Lung microvascular endothelial cell (primary cell): ENCODE measurements at regions not wholly inside any gene's neighbourhood (a gene's known extent, or its start where the extent isn't known, plus 50 kb on each side); places are given as distances from the start of the nearest gene placed in this dataset.

Experiments
- DNase-seq, 2 donors: peaks; one replicate each; pipeline versions ENCODE4 v3.0.0 to v3.0.0-alpha.2; 2010; ENCODE audit warnings: low read depth in 2 of 2

- DNase-seq, result no peak
Observed at GRCh38 chr2:515441-516127, 161.6 kb downstream of the TMEM18 start.

DNA sequence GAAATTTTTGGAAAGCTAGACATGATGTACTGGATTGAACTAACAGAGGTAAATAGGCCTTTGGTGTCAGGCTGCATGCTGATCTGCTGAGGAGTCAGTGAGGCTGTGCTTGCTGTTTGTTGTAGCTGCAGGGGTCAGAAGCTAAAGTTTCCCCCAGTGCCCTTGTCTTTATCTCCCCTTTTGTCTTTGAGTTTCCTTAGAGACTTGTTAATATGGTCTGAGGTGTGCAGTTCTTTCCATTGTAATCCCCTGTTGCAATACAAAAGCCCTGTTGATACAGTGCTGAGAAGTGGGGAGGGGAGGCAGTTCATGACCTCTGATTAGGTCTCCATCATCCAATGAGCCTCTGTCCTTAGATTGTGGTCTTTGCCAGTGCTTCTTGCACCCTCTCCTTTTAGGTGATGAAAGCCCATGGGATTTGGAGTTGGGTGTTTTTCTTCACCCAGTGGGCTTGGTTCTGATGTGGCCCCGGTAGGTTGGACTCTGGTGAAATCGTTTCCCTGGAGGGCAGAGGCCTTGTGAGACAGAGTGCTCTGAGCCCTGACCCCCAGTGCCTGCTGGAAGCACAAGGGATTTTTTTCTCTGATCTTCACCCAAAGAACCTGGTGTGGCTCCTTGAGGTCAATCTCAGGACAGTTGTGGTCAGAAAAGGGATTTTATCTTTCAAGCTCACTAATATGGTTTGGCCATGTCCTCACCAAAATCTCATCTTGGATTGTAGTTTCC, 163.1 kb downstream of the TMEM18 start:
- no peak for DNase-seq

DNA sequence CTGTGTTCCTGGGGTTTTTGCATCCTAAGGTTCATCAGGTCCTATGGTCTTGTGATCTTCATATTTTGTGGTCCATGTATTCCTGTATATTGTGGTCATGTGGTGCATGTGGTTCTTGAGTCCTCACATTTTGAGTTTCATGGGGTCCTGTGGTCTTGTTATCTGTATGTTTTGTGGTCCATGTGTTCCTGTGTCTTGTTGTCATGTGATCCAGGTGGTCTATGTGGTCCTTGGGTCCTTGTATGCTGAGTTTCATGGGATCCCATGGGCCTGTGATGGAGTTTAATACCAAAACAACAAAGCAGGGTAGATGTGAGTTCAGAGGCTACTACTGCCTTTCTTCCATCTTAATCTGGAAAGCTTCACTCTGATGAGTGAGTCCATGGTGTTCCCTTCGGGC, 166.4 kb downstream of the TMEM18 start:
- no peak for DNase-seq

DNA sequence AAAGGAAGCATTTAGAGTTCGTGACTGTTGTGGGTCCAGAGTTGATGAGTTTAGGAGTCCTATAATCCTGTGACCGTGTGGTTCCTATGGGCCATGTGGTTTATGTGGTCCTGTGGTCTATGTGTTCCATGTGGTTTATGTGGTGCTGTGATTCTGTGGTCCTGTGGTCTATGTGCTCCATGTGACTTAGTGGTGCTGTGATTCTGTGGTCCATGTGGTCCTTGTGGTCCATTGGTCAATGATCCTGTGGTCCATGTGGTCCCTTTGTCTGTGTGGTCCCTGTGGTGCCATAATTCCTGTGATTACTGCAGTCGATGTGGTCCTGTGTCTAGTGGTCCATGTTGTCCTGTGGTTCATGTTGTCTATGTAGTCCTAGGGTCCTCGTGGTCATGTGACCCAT, 167.3 kb downstream of the TMEM18 start:
- no peak for DNase-seq

DNA sequence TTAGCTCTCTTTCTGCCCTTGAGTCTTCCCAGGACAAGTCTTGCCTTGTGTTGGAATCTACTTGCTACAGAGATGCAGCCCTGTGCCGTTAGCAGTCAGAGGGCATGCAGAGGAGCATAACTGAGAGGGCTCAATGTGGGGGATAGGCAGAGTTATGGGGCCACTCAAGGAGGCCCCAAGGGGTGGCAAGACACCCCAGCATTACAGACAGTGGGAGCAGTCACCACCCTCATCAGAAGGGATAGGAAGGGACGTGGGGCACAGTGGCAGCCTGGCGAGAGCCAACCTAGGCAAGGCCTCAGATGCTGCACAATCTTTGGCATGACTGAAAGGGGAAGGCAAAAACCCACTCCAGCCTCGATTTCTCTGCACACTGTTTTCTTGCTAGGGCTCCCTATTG, 169.1 kb downstream of the TMEM18 start:
- DNase-seq, result no peak

DNA sequence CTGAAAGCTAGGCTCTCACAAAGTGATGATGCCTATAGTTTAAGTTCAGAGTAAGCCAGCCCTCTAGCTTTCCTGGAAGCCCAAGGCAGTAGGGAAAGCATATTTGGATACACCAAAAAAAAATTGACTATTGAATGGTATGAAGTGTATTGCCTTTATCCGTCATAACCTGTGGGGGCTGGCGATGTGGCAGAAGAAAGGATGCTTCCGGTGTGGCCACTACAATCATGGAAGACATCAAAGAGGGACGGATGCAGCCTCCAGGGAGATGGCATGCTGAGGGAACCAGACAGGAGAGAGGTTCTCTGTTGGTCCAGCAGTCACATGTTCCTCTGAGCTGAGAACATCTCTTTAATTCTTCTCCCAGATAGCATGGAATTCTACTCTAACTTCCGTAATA, 170.3 kb downstream of the TMEM18 start:
- no peak for DNase-seq

- no peak for DNase-seq
Observed at GRCh38 chr2:506451-506850, 170.8 kb downstream of the TMEM18 start.

DNA sequence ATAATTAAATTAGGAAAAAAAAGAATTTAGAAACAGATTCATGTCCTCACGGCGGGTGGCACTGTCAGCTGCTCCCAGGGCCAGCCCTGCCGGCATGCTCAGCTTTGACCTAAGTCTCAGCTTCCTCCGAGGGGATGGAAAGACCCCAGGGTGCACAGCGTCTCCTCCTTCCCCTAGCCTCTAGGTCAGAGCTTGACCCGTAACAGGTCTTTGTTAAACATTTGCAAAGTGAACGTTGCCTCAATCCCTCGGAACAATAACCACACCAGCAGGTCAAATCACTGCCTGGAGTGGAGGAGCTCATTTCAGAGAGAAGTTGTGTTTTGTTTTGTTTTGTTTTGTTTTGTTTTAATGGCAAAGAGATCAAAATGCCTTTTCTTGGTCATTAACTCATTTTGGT, 171.3 kb downstream of the TMEM18 start:
- no peak for DNase-seq

DNA sequence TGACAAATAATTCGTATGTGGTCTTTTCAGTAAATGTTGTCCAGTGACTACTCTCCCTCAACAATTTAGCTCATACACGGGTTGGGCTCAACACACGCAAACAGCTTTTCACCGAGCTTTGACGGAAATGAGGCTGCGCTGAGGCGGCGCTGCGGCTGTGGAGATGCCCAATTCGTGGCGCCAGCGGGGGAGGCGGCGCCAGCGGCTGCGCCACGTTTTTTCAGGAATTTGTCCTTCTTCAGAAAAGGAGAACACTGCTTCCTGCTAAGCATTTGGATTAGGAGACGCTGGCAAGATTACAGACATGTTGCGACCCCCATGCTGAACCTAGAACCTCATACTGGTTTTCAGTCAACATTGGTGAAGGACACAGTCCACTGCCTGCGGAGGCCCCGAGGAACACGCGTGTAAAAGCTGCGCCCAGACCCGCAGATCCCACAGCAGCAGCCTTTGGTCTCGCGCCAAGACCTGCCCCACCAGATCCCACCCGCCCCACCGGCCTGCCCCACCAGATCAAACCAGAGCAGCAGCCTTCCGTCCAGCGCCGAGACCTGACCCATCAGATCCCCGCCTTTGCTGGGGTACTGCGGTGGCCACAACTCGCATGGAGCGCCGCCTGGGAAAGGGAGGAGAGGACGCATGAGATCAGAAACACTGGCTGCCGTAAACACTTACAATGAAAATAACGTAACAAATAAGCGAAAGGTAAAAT, 173.8 kb downstream of the TMEM18 start:
- DNase-seq, result no peak

GRCh38 chr2:502831-503230, 174.4 kb downstream of the TMEM18 start:
- DNase-seq, result no peak

- DNase-seq, result no peak
Observed at GRCh38 chr2:501667-502066, 175.5 kb downstream of the TMEM18 start.

DNA sequence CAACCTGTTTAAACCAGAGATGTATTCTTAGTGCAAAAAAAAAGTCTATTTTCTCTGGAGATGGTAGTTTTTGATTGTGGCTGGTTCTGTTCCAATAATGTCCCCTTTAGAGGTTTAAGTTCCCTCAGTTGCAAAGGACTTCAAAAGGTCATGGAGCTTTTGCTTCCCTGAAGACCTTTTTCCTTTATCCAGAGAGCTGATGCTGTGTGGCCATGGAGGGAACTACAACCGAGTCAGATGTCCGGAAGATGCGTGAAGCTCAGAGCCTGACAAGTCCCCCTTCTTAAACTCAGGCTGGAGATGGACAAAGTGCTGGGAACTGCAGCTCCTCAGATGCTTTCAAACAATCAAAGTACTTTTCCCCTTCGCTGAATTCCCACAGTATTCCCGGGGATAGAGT, 176.1 kb downstream of the TMEM18 start:
- DNase-seq, result no peak

GRCh38 chr2:499726-500125, 177.5 kb downstream of the TMEM18 start:
- no peak for DNase-seq

GRCh38 chr2:498493-499178, 178.6 kb downstream of the TMEM18 start:
- no peak for DNase-seq

DNA sequence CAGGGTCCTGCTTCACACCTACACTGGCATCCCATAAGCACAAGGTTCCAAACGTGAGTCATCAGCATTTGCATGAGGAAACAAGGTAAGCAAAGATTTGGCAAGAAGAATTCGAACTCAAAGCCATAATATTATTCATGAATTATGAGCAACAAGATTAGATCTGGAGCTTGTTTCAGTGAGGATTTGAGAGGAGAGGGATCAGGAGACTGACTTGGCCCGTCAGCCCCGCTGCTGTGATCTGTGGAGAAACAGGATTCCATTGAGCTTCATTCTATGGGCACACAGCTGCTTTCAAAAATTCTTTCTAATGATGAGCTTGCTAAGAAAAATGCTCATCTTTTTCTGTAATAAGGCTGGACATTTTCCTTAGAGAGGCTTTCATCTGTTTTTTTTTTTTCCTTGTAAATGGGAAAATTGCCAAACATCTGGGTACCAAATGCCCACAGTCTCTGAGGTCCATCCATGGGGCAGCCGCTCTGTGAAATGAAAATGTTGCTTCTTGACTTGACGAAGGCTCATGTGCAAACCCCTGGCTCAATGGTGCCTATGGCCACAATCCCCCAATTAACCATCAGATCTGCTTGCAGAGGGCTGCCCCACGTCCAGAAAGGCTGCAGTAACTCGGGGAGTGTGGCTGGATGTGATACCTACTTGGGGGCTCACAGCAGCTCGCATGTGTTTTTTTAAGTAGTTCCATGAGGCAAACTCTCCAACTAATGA, 179.3 kb downstream of the TMEM18 start:
- no peak for DNase-seq

- DNase-seq, result no peak
Observed at GRCh38 chr2:496729-497128, 180.5 kb downstream of the TMEM18 start.

DNA sequence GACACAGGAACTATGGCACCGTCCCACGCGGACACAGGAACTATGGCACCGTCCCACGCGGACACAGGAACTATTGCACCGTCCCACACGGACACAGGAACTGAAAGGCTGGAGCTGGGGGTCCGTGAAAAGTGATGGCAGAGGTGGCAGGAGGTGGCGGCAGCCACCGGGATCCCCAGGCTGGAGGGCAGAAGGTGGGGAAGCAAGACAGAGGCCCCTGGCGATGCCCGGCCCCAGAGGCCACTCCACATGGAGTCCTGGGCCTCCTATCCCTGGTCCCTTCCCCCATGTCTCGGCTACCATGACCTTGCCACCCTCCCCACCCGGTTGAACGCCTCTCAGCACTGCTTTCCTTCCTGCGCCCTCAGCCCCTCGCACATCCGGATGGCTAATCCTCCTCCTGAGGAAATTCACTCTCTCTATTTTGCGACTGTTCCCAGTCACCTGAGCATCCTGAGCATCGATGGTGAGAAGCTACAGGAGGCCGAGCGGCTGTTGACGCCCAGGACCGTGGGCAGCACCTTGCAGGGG, 181.4 kb downstream of the TMEM18 start:
- DNase-seq, result no peak

DNA sequence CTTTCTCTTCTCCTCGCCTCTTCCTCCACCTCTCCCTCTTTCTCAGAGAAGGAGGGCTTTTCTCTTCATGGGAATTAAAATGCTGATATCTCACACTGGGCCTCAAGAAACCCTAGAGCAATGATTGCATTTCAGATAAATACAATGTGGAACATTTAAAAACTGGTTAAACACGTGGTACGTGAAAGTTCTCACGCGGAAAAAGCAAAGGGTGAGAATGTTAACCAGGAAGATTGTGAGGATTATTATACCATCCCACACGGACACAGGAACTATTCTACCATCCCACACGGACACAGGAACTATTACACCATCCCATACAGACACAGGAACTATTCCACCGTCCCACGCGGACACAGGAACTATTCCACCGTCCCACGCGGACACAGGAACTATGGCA, 182.4 kb downstream of the TMEM18 start:
- no peak for DNase-seq

DNA sequence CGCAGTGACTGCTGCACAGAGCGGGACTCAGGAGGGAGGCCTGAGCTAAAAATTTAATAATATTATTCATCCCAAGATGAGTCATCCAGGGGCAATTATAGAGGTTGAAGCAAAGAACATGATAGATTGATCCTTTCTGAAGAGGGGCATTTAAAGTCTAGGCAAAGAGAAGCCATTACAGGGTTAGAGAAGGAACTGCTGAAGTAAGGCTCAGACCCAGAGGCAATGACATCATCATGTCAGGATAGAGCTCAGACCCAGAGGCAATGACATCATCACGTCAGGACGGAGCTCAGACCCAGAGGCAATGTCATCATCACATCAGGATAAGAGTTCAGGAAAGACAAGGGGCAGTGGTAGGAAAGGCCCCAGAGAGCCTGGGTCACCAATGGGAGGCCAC, 184.0 kb downstream of the TMEM18 start:
- DNase-seq, result no peak

DNA sequence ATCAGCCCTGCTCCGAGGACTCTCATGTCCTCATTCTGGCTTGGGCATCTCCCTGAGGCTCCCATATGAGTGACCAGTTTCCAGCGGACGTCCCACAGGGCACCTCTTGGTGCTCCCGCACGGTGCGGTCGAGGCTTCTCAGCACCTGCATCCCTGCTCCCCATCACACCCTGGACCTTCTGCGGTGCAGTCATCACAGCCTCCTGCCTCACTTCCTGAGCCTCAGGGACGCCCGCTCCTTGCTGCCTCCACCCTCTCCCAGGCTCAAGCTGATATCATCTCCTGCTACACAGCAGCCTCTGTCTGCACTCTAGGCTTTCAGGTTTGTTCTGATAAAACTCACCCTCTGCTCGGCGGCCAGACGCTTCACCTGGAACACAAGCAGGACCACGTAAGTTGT, 185.0 kb downstream of the TMEM18 start:
- DNase-seq, result no peak

- no peak for DNase-seq
Observed at GRCh38 chr2:489838-490237, 187.4 kb downstream of the TMEM18 start.
